Prostate gland (tissue), 2 donors: ENCODE measurements at regions not wholly inside any gene's neighbourhood (a gene's known extent, or its start where the extent isn't known, plus 50 kb on each side); places are given as distances from the start of the nearest gene placed in this dataset.

Experiments used
- DNase-seq: peaks from one replicate; pipeline ENCODE4 v3.0.0-alpha.2; 2019; ENCODE audit warnings: low spot score
- H3K27ac ChIP-seq, 2 donors: fragments of 200-600 bp; sonication (generic); 2 replicates each; pipeline ENCODE4 v1.5.1; 2017 to 2019
- H3K27me3 ChIP-seq: fragments of 200-600 bp; sonication (generic); replicated peaks from 2 replicates; pipeline ENCODE4 v1.5.1; 2019; ENCODE audit not compliant: insufficient read depth
- H3K36me3 ChIP-seq, 2 donors: fragments of 200-600 bp; sonication (generic); 1 replicate in 1 of 2; 2 replicates in 1 of 2; pipeline versions ENCODE4 v1.5.1 to v1.8.1; 2017 to 2019
- H3K4me1 ChIP-seq: fragments of 200-600 bp; sonication (generic); replicated peaks from 2 replicates; pipeline ENCODE4 v1.5.1; 2019
- H3K4me3 ChIP-seq, 2 donors: fragments of 200-600 bp; sonication (generic); 2 replicates each; pipeline ENCODE4 v1.5.1; 2017 to 2019
- H3K9me3 ChIP-seq: fragments of 200-600 bp; sonication (generic); 2 replicates; pipeline ENCODE4 v1.5.1; 2017
- POLR2A ChIP-seq: fragments of 450-650 bp; IDR thresholded peaks from one replicate; pipeline ENCODE4 v1.6.1; 2016; ENCODE audit warnings: antibody characterized with exemption, mild to moderate bottlenecking
- POLR2AphosphoS5 ChIP-seq: sonication (generic); formaldehyde crosslinking; IDR thresholded peaks from one replicate; pipeline ENCODE4 v1.6.1; 2017; ENCODE audit warnings: antibody characterized with exemption
- WGBS: methylation state at CpG from one replicate; pipeline ENCODE4 v1.1.5; 2018; 5-methylcytosine and 5-hydroxymethylcytosine counted together
- intact Hi-C: fragments of 100-400 bp; cut with DNase I; formaldehyde crosslinking; loops from one replicate; pipeline ENCODE4 v1.14.2; 2022
- TF ChIP-seq, protein P1 (sequence below), 4 experiments: fragments of 200-600 bp in 2 of 4; fragments of 450-650 bp in 2 of 4; sonication (generic) in 2 of 4; IDR thresholded peaks; 1 replicate in 3 of 4; 2 replicates in 1 of 4; pipeline ENCODE4 v1.5.1; 2016 to 2019; ENCODE audit warnings: antibody characterized with exemption in 4 of 4, mild to moderate bottlenecking in 2 of 4, moderate library complexity in 2 of 4

DNA sequence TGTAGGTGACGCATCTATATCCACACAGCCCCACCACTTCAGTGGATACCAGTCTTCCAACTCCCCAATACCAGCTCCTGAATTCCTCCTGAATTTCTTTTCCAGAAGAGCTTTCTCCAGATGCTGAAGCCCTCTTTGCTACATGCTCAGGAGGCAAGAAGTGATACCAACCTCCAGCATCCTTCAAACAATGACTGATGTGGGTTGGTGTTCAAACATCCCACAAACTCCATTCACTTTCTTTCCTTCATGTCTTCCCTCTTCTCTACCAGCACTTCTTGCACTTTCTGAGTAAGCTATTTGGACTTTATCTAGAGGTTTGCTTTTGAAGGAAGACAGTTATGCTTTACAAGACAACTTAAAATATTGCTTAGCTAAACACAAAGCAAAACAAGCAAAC is 179.9 kb upstream of the RORB start:
- no peaks in the 10 kb centered on the region for H3K4me1 ChIP-seq
- WGBS, result 42% methylated on average over 1 of the region's 1 CpG
- H3K27me3 ChIP-seq, result no peaks in the 10 kb centered on the region
- H3K36me3 ChIP-seq, result no peaks in the 10 kb centered on the region
- TF ChIP-seq, protein P1, sequence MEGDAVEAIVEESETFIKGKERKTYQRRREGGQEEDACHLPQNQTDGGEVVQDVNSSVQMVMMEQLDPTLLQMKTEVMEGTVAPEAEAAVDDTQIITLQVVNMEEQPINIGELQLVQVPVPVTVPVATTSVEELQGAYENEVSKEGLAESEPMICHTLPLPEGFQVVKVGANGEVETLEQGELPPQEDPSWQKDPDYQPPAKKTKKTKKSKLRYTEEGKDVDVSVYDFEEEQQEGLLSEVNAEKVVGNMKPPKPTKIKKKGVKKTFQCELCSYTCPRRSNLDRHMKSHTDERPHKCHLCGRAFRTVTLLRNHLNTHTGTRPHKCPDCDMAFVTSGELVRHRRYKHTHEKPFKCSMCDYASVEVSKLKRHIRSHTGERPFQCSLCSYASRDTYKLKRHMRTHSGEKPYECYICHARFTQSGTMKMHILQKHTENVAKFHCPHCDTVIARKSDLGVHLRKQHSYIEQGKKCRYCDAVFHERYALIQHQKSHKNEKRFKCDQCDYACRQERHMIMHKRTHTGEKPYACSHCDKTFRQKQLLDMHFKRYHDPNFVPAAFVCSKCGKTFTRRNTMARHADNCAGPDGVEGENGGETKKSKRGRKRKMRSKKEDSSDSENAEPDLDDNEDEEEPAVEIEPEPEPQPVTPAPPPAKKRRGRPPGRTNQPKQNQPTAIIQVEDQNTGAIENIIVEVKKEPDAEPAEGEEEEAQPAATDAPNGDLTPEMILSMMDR (IDR thresholded peaks at IDR 0.05), result no peak
- TF ChIP-seq POLR2A (no peak), POLR2AphosphoS5 (no peak)
- no peak overlapping the region for H3K27ac ChIP-seq
- H3K9me3 ChIP-seq, result no peaks in the 10 kb centered on the region
- no peak for DNase-seq
- no peak overlapping the region for H3K4me3 ChIP-seq
- intact Hi-C loops, result no loop called here

DNA sequence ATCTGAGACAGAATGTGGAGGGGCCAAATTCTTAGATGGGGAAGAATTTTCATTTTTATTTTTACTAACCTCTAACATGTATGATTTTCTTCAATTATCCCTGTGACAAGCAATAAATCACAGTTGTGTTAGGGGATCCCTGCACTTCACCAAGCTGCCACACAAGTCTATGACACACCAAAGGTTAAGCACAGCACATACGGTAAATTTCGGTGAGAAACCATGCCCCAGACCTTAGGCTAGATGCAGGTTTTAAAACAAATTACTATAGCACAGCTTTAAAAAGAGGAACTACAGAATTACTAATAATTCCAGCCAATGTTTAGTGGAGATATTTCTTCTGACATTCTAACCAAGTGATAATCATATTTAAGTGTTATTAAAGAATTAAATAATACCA is 175.7 kb upstream of the RORB start:
- no peak overlapping the region for H3K4me3 ChIP-seq
- TF ChIP-seq POLR2A (no peak), POLR2AphosphoS5 (no peak)
- TF ChIP-seq, protein P1 (IDR thresholded peaks at IDR 0.05), result no peak
- DNase-seq, result no peak
- intact Hi-C loops, result no loop called here
- H3K36me3 ChIP-seq, result no peaks in the 10 kb centered on the region
- no peaks in the 10 kb centered on the region for H3K9me3 ChIP-seq
- whole genome bisulfite sequencing, result 83% methylated on average over 2 of the region's 2 CpGs
- no peaks in the 10 kb centered on the region for H3K4me1 ChIP-seq
- no peaks in the 10 kb centered on the region for H3K27me3 ChIP-seq
- no peak overlapping the region for H3K27ac ChIP-seq

DNA sequence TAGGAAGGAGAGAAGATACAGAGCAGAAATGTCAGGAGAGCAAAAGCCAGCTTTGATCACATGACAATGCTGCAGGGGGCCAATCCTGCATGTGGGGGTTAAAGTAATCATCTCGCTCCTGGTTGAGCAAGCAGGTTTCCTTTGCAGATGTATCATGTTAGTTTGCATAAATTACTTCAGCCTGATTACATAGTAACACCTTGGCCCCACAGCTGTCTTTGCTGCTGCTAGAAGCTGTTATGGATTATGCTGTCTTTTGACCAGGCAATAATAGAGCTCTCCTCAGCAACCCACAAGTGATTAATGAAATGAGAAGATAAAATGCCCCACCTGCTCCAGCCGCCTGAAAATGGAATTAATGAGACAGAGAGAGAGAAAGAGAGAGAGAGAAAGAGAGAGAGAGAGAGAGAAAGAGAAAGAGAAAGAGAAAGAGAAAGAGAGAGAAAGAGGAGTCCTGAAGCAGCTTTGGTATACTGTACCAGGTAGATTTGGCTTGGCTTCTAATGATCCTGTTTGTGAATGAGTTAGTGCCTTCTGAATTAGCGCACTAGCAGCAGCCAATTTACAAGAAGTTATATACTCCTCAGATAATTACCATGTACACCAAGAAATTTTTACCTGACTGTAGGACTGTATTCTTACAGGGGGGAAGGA is 174.3 kb upstream of the RORB start:
- 67% methylated on average over 3 of the region's 3 CpGs for WGBS
- no peak overlapping the region for H3K27ac ChIP-seq
- intact Hi-C loops, result no loop called here
- DNase-seq, result no peak
- TF ChIP-seq, protein P1 (IDR thresholded peaks at IDR 0.05), result no peak
- no peak for TF ChIP-seq POLR2AphosphoS5
- no peak for TF ChIP-seq POLR2A
- H3K27me3 ChIP-seq, result no peaks in the 10 kb centered on the region
- no peak overlapping the region for H3K4me3 ChIP-seq
- H3K4me1 ChIP-seq, result no peaks in the 10 kb centered on the region
- H3K36me3 ChIP-seq, result no peaks in the 10 kb centered on the region
- no peaks in the 10 kb centered on the region for H3K9me3 ChIP-seq

GRCh38 chr9:74330487-74331214 is 166.5 kb upstream of the RORB start:
- 88% methylated on average over 2 of the region's 2 CpGs for WGBS
- H3K9me3 ChIP-seq, result no peaks in the 10 kb centered on the region
- no peak overlapping the region for H3K4me3 ChIP-seq
- H3K27me3 ChIP-seq, result no peaks in the 10 kb centered on the region
- no peaks in the 10 kb centered on the region for H3K4me1 ChIP-seq
- TF ChIP-seq POLR2AphosphoS5 (no peak), POLR2A (no peak)
- TF ChIP-seq, protein P1 (IDR thresholded peaks at IDR 0.05), result no peak
- no peak overlapping the region for H3K27ac ChIP-seq
- DNase-seq, result no peak
- intact Hi-C loops, result no loop called here
- H3K36me3 ChIP-seq, result no peaks in the 10 kb centered on the region

DNA sequence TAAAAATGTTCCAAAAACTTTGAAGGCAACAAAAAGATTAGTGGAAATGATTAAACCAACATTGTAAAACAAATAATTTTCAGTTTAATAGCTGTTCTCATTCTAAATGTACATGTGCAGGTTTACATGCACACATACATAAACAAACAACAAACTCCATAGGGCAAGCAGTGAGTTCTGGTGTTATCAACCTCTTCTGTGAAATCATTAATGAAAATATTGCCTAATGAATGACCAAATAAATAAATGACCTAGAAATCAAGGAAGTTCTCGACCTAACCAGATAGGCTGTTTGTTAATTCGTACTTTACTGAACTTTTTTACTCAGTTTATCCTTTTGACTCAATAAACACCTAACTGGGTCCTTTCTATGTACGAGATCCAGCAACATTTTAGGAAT is 165.5 kb upstream of the RORB start:
- H3K27ac ChIP-seq, result no peak overlapping the region
- DNase-seq, result no peak
- H3K4me1 ChIP-seq, result no peaks in the 10 kb centered on the region
- no peaks in the 10 kb centered on the region for H3K36me3 ChIP-seq
- no peak overlapping the region for H3K4me3 ChIP-seq
- no peaks in the 10 kb centered on the region for H3K27me3 ChIP-seq
- TF ChIP-seq, protein P1 (IDR thresholded peaks at IDR 0.05), result no peak
- TF ChIP-seq POLR2AphosphoS5 (no peak), POLR2A (no peak)
- intact Hi-C loops, result no loop called here
- 82% methylated on average over 3 of the region's 3 CpGs for WGBS
- H3K9me3 ChIP-seq, result no peaks in the 10 kb centered on the region
